GM18520 (cell line): ENCODE measurements at regions not wholly inside any gene's neighbourhood (a gene's known extent, or its start where the extent isn't known, plus 50 kb on each side); places are given as distances from the start of the nearest gene placed in this dataset.
"Not testable (repeated sequence)": the region's sequence is repeated elsewhere in the genome, so short reads cannot be mapped to it uniquely, and the experiment has no call there.

ENCODE experiments used
- ATAC-seq: cut with Tn5 transposase; IDR thresholded peaks from one replicate; pipeline ENCODE4 v1.9.1; 2021; ENCODE audit not compliant: unreplicated experiment

DNA sequence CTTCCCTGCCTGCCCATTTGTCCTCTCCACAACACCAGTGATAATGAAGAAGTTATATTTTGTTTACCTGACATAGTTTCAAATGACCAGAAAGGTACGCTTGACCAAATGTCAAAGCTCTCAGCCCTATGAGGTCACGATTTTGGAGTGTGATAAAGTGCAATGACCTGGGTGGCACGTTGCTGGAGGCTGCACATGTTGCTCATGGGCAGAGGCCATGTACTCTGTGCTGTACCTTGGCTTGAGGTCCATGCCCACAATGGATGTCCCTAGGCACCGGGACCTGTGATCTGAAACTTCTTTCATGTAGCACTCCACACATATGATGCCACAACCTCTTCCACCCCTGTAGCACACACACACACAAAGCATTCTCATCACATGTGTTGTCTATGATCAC is 164.0 kb upstream of the HEY2 start:
- ATAC-seq: no peak

GRCh38 chr6:125586074-125586473 is 163.4 kb upstream of the HEY2 start:
- no peak for ATAC-seq

DNA sequence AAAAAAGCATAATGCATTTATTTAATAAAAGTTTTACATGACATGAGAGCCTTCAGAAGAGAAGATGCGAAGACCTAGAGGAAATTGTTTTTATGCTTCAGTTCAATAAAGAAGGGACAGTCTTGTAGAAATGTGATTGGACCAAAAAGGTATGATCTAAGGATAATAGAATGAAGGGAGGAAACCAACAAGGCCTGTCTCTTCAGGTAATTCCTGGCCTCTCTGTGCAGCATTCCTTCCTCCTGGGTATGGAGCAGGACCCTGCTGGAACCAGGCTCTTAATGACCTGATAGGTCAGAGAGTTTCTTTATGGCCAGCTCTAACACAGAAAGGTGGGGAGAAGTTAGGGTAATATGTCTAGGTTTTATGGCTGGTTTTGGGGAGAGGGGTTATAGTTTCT is 162.8 kb upstream of the HEY2 start:
- no peak for ATAC-seq

DNA sequence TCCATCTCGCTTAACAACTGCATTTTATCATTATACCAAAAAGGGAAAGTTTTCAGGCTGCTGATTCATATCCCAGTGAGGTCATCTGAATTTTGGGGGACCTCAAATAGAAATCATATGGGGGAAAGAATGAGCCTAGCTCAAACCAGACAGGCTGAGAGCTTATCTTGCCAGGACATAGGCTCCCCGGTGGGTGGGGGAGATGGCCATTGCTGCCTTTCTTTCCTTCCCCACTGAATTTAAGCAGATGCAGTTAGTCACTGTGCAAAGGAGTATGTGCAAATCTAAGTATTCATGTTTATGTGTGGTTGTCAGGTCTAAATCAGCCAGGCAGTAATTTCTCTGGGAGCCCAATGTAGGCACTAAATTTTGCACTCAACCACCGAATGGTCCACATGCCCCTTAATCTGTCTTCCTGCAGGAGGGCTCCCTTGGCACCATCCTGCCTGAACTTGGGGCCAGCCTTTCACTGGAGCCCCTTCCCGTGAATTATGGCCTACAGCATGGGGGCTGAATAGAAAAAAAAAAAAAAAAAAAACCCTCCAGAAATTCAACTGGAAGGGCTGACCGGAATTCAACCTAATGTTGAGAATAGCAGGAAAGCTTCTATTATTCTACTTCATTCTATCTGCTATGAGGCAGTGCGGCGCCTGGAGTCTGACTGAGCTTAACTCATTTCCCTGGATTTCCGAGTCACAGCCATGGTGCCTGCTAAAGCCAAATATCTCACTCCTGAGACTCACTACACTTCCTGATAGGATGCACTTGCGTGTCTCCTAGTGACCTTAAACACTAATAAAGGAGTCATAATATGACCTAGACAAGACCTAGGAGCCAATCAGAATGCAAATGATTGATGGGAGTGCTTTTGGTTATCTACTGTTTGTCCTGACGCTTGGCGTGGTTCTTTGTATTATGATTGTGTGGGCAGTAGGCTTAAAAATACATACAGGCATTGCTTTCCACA is 161.5 kb upstream of the HEY2 start:
- no peak for ATAC-seq

GRCh38 chr6:125591796-125592195 is 157.6 kb upstream of the HEY2 start:
- ATAC-seq: not testable (repeated sequence)

GRCh38 chr6:125593746-125594145 is 155.7 kb upstream of the HEY2 start:
- no peak for ATAC-seq

- ATAC-seq: no peak
Measured at GRCh38 chr6:125596020-125596419, 153.4 kb upstream of the HEY2 start.

DNA sequence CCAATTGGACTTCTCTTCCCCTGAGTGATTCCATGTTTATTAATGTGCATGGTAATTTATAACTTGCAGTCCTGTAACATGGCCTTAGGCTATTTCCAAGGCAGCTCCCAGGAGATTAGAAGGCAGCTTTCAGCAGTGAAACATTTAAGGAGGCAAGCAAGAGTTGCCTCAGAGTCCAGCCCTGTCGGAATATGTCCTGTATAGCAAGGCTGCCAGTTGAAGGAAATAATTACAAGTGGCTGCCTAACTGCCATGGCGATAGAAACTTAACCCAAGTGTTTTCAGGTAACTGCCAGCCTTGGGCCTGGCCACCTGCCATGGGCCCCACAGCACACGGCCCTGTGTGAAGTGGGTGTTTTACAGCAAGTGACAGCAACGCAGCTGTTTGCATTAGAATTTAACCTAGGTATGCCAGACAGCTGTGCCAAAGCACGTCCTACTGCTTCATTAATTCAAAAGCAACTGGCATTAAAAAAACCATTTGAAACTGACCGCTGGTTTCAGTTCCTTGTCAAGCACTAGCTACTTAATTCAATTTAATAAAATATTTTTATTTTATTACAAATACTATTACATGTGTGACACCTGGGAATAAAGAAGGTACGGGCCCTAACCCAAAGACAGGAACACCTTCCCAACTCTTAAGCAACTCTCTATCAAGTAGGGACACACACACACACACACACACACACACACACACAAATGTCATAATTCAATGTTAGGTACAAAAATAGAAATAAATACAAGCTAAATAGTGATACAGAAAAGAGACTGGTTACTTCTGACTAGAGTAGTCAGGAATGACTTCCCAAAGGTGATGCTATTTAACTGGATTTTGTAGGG is 151.8 kb upstream of the HEY2 start:
- ATAC-seq: peak; percentile 81

DNA sequence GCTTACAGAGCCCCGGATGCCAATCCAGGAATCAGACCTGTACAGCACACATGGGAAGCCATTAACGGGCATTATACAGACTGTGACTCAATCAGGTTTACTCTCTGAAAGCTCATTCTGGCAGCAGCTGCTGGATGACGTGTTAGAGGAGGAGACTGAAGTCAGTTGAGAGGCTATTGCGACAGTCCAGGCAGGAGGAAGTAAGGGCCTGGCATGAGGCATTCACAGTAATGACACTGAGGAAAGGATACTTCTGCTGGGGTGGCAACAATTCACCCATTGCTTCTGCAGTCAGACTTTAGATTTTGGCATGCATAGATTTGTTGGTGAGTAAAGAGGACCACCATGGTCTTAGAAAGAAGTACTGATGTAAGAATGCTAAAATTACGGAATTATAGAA is 151.0 kb upstream of the HEY2 start:
- ATAC-seq: no peak

GRCh38 chr6:125604257-125604656 is 145.2 kb upstream of the HEY2 start:
- no peak for ATAC-seq

- ATAC-seq: no peak
Measured at GRCh38 chr6:125611573-125612344, 137.7 kb upstream of the HEY2 start.

DNA sequence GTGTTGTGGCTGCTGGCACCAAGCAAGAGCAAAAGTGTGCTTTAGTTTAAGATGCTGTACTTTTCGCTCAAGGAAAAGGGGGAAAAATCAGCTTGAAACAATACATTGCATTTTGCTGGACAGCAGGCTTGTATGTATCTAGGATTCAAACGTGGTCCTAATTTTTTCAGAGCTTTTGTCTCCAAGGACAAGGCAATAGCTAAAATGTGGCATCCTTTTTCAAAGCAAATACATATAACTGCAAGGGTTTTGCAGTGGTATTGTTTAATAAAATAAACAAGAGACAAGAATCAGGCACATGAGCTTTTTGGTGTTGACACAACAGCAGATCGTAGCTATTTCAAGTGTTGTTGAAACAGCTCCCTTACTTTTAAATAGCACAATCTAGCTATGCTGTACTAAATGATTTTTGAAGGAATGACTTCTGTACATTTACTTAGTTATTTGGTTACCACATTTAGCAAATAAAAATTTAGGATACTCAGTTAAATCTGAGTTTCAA is 137.0 kb upstream of the HEY2 start:
- ATAC-seq: no peak

DNA sequence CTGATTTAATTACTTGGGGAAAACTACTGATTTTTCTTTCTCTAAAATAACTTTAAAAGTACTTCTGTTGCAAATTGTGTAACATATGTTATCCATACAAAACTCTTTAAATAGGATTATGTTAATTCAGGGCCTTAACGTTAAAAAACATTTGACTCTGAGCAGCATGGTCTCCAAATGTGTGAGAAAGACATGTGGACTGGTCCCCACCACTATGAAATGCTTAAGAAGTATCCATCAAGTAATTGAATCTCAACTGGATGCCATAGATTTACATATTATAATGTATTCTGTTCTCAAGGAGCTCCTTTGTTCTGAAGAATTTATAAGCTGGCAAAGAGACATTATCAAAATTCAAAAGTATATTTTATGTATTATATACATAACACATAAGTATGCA is 130.8 kb upstream of the HEY2 start:
- no peak for ATAC-seq

DNA sequence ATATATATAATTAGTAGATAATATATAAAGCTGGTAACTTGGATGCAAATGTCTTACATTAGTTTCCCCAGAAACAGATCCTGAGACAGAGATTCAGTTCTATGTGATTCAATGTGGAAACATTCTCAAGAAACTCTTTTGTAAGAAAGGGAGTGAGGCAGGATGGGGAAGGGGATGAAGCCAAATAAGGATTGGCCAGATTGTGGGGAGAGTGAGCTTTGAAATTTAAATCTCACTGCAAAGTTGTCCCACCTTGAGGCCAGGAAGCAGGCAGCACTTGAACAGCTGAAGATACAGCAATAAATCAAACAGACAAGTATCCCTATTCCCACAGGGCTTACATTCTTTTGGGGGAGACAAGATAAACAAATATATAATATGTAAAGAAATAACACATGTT is 126.3 kb upstream of the HEY2 start:
- ATAC-seq: no peak

GRCh38 chr6:125631165-125631564 is 118.3 kb upstream of the HEY2 start:
- no peak for ATAC-seq

DNA sequence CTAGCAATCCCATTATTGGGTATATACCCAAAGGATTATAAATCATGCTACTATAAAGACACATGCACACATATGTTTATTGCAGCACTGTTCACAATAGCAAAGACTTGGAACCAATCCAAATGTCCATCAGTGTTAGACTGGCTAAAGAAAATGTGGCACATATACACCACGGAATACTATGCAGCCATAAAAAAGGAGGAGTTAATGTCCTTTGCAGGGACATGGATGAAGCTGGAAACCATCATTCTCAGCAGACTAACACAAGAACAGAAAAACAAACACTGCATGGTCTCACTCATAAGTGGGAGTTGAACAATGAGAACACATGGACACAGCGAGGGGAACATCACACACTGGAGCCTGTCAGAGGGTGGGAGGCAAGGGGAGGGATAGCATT is 113.4 kb upstream of the HEY2 start:
- ATAC-seq: not testable (repeated sequence)

DNA sequence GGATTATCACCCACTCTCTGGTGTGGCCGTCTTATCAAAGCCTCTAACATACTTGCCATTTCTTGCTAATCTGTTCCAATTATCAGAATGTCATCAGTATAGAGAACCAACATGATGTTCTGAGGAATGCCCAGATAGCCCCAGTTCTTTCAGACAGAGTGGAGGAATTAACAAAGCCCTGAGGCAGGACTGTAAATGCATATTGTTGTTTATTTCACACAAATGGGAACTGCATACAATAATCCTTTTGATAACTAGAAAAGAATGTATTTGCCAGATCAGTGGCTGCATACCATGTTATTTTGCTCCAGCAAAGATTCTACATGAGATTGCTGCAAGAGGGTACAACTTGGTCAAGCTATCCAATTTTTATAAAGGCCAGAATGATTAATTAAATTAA is 112.8 kb upstream of the HEY2 start:
- ATAC-seq: no peak

DNA sequence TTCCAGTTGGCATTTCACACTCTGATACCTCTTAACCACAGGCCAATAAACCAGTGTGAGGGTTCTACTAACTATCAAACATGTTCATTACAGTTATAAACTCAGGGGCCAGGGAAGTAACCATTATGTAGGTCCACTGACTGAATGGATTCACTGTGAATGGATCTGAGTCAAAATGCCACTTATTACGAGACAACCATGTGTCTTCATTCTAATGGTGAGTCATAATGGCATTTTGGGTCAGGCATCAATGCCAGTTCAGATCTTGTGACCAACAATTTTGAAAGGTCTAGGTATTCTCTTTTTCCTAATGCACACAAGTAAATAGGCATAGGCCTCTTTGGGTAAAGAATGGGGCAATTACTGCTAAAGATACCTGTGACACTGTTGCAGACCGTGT is 112.2 kb upstream of the HEY2 start:
- peak; percentile 79 for ATAC-seq

DNA sequence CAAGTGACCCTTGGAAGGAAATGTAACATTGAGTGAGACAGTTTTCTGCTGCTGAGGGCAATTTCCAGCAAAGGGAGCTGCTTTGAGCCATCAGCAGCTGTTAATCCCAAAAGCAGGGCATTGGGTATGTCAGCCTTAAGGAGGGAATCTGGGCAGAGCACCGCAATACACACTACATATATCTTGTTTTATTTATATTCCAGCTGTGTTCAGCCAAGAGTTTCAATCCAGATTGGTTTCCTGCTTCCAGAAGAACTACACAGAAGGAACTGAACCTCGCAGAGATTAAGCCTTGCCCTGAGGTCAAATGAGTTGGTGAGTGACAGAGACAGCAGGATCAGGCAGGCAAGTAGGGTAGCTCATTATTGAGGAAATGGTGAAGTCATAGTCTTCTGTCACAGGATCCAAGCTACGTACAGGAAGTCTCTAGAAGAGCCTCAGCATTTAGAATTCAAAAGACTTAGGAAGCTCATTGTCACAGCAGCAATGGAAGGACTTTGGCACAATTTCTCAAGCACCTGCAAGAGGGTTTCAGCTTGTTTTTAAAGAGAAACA is 109.9 kb upstream of the HEY2 start:
- no peak for ATAC-seq

- ATAC-seq: no peak
Measured at GRCh38 chr6:125640441-125641150, 108.8 kb upstream of the HEY2 start.
